Coronary artery (tissue), 2 donors: ENCODE measurements at regions not wholly inside any gene's neighbourhood (a gene's known extent, or its start where the extent isn't known, plus 50 kb on each side); places are given as distances from the start of the nearest gene placed in this dataset.

Experiments
- DNase-seq: peaks from one replicate; pipeline ENCODE4 v3.0.0-alpha.2; 2017; ENCODE audit warnings: low spot score
- H3K27ac ChIP-seq, 2 donors: fragments of 200-600 bp; sonication (generic); one replicate each; pipeline ENCODE4 v1.5.1; 2016 to 2019
- H3K4me3 ChIP-seq: fragments of 200-600 bp; sonication (generic); 2 replicates; pipeline ENCODE4 v1.5.1; 2016; ENCODE audit warnings: mild to moderate bottlenecking, moderate library complexity
- CTCF ChIP-seq: fragments of 200-600 bp; sonication (generic); IDR thresholded peaks from one replicate; pipeline ENCODE4 v1.5.1; 2019; ENCODE audit warnings: antibody characterized with exemption

DNA sequence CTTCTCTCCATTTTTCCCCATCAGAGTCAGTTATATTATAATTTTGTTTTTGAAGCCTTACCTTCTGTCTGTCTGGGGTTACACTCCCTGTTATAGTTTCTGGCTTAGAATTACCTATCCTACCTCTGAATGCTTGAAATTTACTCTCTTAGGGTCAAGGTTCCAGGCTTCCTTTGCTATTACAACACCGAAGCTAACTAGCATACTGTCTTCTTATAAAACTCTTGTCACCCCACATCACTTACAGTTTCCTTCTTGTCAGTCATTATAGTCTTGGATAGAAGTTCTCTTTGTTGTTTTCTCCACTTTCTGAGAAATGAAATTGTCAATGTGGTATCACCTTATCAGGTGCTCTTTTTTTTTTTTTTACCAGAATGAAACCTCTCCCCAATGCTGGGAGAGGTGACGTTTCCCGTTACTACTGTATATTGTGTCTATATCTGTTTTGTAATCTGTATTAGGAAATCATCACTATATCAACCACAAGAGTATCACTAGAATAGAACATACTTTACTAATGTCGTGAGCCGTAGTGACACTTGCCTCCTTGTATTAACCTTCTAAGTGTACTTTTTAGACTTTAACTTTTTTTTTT lies 69.2 kb upstream of the PSMA6 start:
- TF ChIP-seq CTCF: no peak
- Histone ChIP-seq H3K27ac (no peak overlapping the region), H3K4me3 (no peak overlapping the region)
- no peak for DNase-seq

- Histone ChIP-seq H3K27ac (no peak overlapping the region), H3K4me3 (no peak overlapping the region)
- DNase-seq: no peak
- no peak for TF ChIP-seq CTCF
These were observed 68.3 kb upstream of the PSMA6 start for GRCh38 chr14:35223927-35224326.

DNA sequence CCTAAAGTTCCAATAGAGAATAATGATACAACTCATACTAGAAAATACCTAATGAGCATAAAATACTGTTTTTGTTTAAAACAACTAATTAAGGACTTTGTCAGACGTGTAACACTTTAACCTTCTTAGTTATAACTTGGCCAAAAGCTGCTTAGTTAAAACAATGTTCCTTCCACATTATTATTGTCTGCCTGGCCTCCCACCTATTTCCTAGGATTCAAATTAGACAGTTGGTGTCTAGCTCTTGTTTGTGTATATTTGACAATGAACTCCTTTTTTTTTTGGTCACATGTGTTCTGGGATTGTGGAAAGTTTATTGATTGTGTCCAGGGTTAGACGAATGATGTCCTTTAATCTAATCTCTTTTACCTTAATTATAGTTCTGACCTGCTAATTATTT lies 67.6 kb upstream of the PSMA6 start:
- TF ChIP-seq CTCF: no peak

GRCh38 chr14:35229084-35229791 lies 62.9 kb upstream of the PSMA6 start:
- DNase-seq: no peak
- Histone ChIP-seq H3K27ac (no peak overlapping the region), H3K4me3 (no peak overlapping the region)
- TF ChIP-seq CTCF: no peak

More for the DNA sequence above, 67.6 kb upstream of the PSMA6 start:
- Histone ChIP-seq H3K27ac (no peak overlapping the region), H3K4me3 (no peak overlapping the region)
- no peak for DNase-seq

DNA sequence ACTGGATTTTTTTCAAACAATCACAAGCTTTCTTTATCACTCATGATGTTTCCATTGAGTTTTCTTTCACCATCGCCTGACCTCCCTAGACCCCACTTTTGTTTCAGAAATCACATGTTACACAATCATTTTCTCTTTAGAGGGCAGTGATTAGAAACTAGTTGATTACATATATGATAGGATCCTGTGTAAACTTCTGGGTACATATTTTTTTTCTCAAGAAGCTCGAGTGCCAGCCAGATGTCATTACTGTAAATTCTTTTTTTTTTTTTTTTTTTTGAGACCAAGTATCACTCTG lies 62.4 kb upstream of the PSMA6 start:
- DNase-seq: no peak
- Histone ChIP-seq H3K27ac (no peak overlapping the region), H3K4me3 (no peak overlapping the region)
- TF ChIP-seq CTCF: no peak

- Histone ChIP-seq H3K27ac (no peak overlapping the region), H3K4me3 (no peak overlapping the region)
- DNase-seq: no peak
- no peak for TF ChIP-seq CTCF
These were observed 60.9 kb upstream of the PSMA6 start for GRCh38 chr14:35231207-35231760.
